Nephron (organoid): ENCODE measurements at regions not wholly inside any gene's neighbourhood (a gene's known extent, or its start where the extent isn't known, plus 50 kb on each side); places are given as distances from the start of the nearest gene placed in this dataset.
"Not testable (repeated sequence)": the region's sequence is repeated elsewhere in the genome, so short reads cannot be mapped to it uniquely, and the experiment has no call there.

ENCODE experiments used
- H3K27ac Mint-ChIP-seq, 3 experiments: 2 replicates each; pipeline ENCODE4 v1.8.0; 2020; ENCODE audit warnings: mixed read lengths in 3 of 3, mild to moderate bottlenecking in 2 of 3, moderate library complexity in 1 of 3
- H3K27me3 Mint-ChIP-seq: 2 replicates; pipeline ENCODE4 v1.8.0; 2021; ENCODE audit warnings: low read depth, mild to moderate bottlenecking, moderate library complexity, mixed read lengths
- H3K36me3 Mint-ChIP-seq: 2 replicates; pipeline ENCODE4 v1.8.0; 2020; ENCODE audit warnings: low read depth, mixed read lengths
- H3K4me1 Mint-ChIP-seq: 2 replicates; pipeline ENCODE4 v1.8.0; 2020; ENCODE audit warnings: mixed read lengths
- H3K4me3 Mint-ChIP-seq, 3 experiments: 2 replicates each; pipeline ENCODE4 v1.8.0; 2020; ENCODE audit warnings: mild to moderate bottlenecking in 3 of 3, mixed read lengths in 3 of 3, moderate library complexity in 2 of 3
- H3K9me3 Mint-ChIP-seq: 2 replicates; pipeline ENCODE4 v1.8.0; 2020; ENCODE audit warnings: mixed read lengths
- CTCF ChIP-seq, 3 experiments: fragments of 200-600 bp; sonication (generic); IDR thresholded peaks; one replicate each; pipeline ENCODE4 v1.5.0; 2021; ENCODE audit warnings: antibody characterized with exemption in 3 of 3; ENCODE audit not compliant: unreplicated experiment in 3 of 3

- peaks cover 21% of the 10 kb centered on the region for H3K9me3 Mint-ChIP-seq
- no peak overlapping the region for H3K4me3 Mint-ChIP-seq
- no peak for TF ChIP-seq CTCF (IDR thresholded peaks at IDR 0.05; ENCODE audit: unreplicated experiment in 3 of 3)
- no peak overlapping the region for H3K27ac Mint-ChIP-seq
- H3K4me1 Mint-ChIP-seq = no peaks in the 10 kb centered on the region
- no peaks in the 10 kb centered on the region for H3K27me3 Mint-ChIP-seq
- H3K36me3 Mint-ChIP-seq = peaks cover 3% of the 10 kb centered on the region
These were observed 524.8 kb downstream of the KCNJ18 start for GRCh38 chr17:22217135-22217534.

GRCh38 chr17:22221344-22221743 is 529.0 kb downstream of the KCNJ18 start:
- Mint-ChIP-seq H3K27ac (no peak overlapping the region), H3K36me3 (peaks cover 3% of the 10 kb centered on the region), H3K4me1 (no peaks in the 10 kb centered on the region), H3K27me3 (no peaks in the 10 kb centered on the region), H3K9me3 (peaks cover 21% of the 10 kb centered on the region), H3K4me3 (no peak overlapping the region)
- TF ChIP-seq CTCF (IDR thresholded peaks at IDR 0.05; ENCODE audit: unreplicated experiment in 3 of 3) = no peak

GRCh38 chr17:22226477-22226876 is 534.2 kb downstream of the KCNJ18 start:
- H3K36me3 Mint-ChIP-seq, H3K4me3 Mint-ChIP-seq, H3K27ac Mint-ChIP-seq, H3K27me3 Mint-ChIP-seq, H3K4me1 Mint-ChIP-seq: not testable (repeated sequence)
- H3K9me3 Mint-ChIP-seq = peaks cover 32% of the 10 kb centered on the region

- not testable (repeated sequence) for H3K27ac Mint-ChIP-seq, H3K27me3 Mint-ChIP-seq, H3K4me3 Mint-ChIP-seq, H3K36me3 Mint-ChIP-seq, H3K4me1 Mint-ChIP-seq
- peaks cover 33% of the 10 kb centered on the region for H3K9me3 Mint-ChIP-seq
These were observed 534.6 kb downstream of the KCNJ18 start for GRCh38 chr17:22226932-22227331.

- not testable (repeated sequence) for H3K36me3 Mint-ChIP-seq, H3K27ac Mint-ChIP-seq, H3K27me3 Mint-ChIP-seq, H3K4me3 Mint-ChIP-seq, H3K4me1 Mint-ChIP-seq
- peaks cover 38% of the 10 kb centered on the region for H3K9me3 Mint-ChIP-seq
These were observed 535.6 kb downstream of the KCNJ18 start for GRCh38 chr17:22227699-22228553.

GRCh38 chr17:22229821-22230220 is 537.5 kb downstream of the KCNJ18 start:
- H3K27ac Mint-ChIP-seq, H3K4me3 Mint-ChIP-seq, H3K36me3 Mint-ChIP-seq, H3K27me3 Mint-ChIP-seq, H3K4me1 Mint-ChIP-seq: not testable (repeated sequence)
- H3K9me3 Mint-ChIP-seq = peaks cover 32% of the 10 kb centered on the region

GRCh38 chr17:22233382-22233781 is 541.1 kb downstream of the KCNJ18 start:
- Mint-ChIP-seq H3K9me3 (peaks cover 22% of the 10 kb centered on the region), H3K36me3 (no peaks in the 10 kb centered on the region), H3K27me3 (no peaks in the 10 kb centered on the region), H3K27ac (no peak overlapping the region), H3K4me1 (no peaks in the 10 kb centered on the region), H3K4me3 (no peak overlapping the region)
- TF ChIP-seq CTCF (IDR thresholded peaks at IDR 0.05; ENCODE audit: unreplicated experiment in 3 of 3) = no peak

- no peak overlapping the region for H3K4me3 Mint-ChIP-seq
- no peaks in the 10 kb centered on the region for H3K36me3 Mint-ChIP-seq
- no peaks in the 10 kb centered on the region for H3K4me1 Mint-ChIP-seq
These were observed 550.1 kb downstream of the KCNJ18 start for GRCh38 chr17:22242472-22242871.

More at GRCh38 chr17:22242472-22242871, 550.1 kb downstream of the KCNJ18 start:
- Mint-ChIP-seq H3K27ac (no peak overlapping the region), H3K27me3 (no peaks in the 10 kb centered on the region), H3K9me3 (peaks cover 15% of the 10 kb centered on the region)
- TF ChIP-seq CTCF (IDR thresholded peaks at IDR 0.05; ENCODE audit: unreplicated experiment in 3 of 3) = no peak
